Uterus (tissue), 3 donors: ENCODE measurements at regions not wholly inside any gene's neighbourhood (a gene's known extent, or its start where the extent isn't known, plus 50 kb on each side); places are given as distances from the start of the nearest gene placed in this dataset.

ENCODE experiments used
- DNase-seq, 2 donors: peaks; one replicate each; pipeline ENCODE4 v3.0.0-alpha.2; 2019 to 2020
- H3K27ac ChIP-seq, 2 donors: fragments of 200-600 bp; sonication (generic); 1 replicate in 1 of 2; 2 replicates in 1 of 2; pipeline ENCODE4 v1.5.1; 2016 to 2018
- H3K27me3 ChIP-seq, 2 donors: fragments of 200-600 bp; sonication (generic); one replicate each; pipeline ENCODE4 v1.5.1; 2018 to 2019; ENCODE audit warnings: control low read depth in 1 of 2
- H3K36me3 ChIP-seq, 2 donors: fragments of 200-600 bp; sonication (generic); one replicate each; pipeline ENCODE4 v1.5.1; 2019; ENCODE audit warnings: control low read depth in 1 of 2
- H3K4me1 ChIP-seq, 2 donors: fragments of 200-600 bp; sonication (generic); one replicate each; pipeline ENCODE4 v1.5.1; 2018 to 2019; ENCODE audit warnings: control low read depth in 1 of 2
- H3K4me3 ChIP-seq, 2 donors: fragments of 200-600 bp; sonication (generic); 1 replicate in 1 of 2; 2 replicates in 1 of 2; pipeline ENCODE4 v1.5.1; 2018 to 2019; ENCODE audit warnings: mild to moderate bottlenecking in 1 of 2
- H3K9me3 ChIP-seq, 2 donors: fragments of 200-600 bp; sonication (generic); one replicate each; pipeline ENCODE4 v1.5.1; 2019; ENCODE audit warnings: control low read depth in 1 of 2
- CTCF ChIP-seq, 4 experiments: fragments of 200-600 bp in 2 of 4; fragments of 450-650 bp in 2 of 4; sonication (generic) in 2 of 4; IDR thresholded peaks; one replicate each; pipeline ENCODE4 v1.5.1; 2016 to 2019; ENCODE audit warnings: antibody characterized with exemption in 4 of 4, mild to moderate bottlenecking in 2 of 4, moderate library complexity in 1 of 4
- POLR2A ChIP-seq, 2 donors: fragments of 450-650 bp; IDR thresholded peaks; one replicate each; pipeline ENCODE4 v1.6.1; 2016; ENCODE audit warnings: antibody characterized with exemption in 2 of 2, mild to moderate bottlenecking in 1 of 2, moderate library complexity in 1 of 2
- intact Hi-C: fragments of 100-400 bp; cut with DNase I; formaldehyde crosslinking; loops from one replicate; pipeline ENCODE4 v1.15.1; 2023; ENCODE audit warnings: low total_unique reads
- donor health status: DM: yes; HTN: yes; CAD: no.

DNA sequence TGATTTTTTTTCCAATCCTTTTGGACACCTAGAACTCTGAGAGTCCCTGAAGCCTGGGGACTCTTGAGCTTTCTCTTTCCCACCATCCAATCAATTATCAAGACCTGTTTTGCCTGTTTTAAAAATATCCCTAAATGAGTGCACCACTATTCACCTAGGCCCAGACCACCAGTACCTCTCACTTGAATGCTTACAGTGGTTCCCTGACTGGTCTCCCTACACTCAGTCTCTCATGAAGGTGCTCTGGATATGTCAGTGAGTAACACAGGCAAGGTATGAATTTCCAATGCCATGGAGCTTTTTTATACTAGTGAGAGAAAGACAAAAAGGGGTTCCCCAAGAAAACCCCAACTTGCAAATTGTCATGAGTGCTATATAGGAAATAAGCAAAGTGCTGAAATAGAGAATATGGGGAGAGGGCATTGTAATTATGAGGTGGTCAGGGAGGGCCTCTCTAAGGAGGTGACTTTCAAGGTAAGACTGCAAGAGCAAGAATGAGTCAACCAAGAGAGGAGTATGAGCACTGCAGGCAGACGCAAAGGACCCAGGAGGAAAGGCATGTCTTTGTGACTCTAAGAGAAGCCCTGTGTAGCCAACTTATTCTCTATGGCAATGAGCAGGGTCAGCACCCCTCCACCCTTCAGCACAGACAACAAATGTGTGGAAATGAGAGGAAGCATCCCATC lies 85.3 kb upstream of the MBIP start:
- intact Hi-C loops: no loop called here
- no peak for TF ChIP-seq CTCF (IDR thresholded peaks at IDR 0.05)
- TF ChIP-seq POLR2A (IDR thresholded peaks at IDR 0.05): no peak
- H3K36me3 ChIP-seq: no peaks in the 10 kb centered on the region
- no peaks in the 10 kb centered on the region for H3K27me3 ChIP-seq
- no peak for DNase-seq
- no peak overlapping the region for H3K27ac ChIP-seq
- no peaks in the 10 kb centered on the region for H3K9me3 ChIP-seq
- no peak overlapping the region for H3K4me3 ChIP-seq
- no peaks in the 10 kb centered on the region for H3K4me1 ChIP-seq

- Histone ChIP-seq H3K27me3 (no peaks in the 10 kb centered on the region), H3K4me3 (no peak overlapping the region), H3K36me3 (no peaks in the 10 kb centered on the region), H3K4me1 (no peaks in the 10 kb centered on the region), H3K9me3 (no peaks in the 10 kb centered on the region), H3K27ac (no peak overlapping the region)
- TF ChIP-seq POLR2A (IDR thresholded peaks at IDR 0.05) (no peak), CTCF (IDR thresholded peaks at IDR 0.05) (no peak)
- intact Hi-C loops: no loop called here
- DNase-seq: no peak
Observed at GRCh38 chr14:36402867-36403266, 82.4 kb upstream of the MBIP start.

DNA sequence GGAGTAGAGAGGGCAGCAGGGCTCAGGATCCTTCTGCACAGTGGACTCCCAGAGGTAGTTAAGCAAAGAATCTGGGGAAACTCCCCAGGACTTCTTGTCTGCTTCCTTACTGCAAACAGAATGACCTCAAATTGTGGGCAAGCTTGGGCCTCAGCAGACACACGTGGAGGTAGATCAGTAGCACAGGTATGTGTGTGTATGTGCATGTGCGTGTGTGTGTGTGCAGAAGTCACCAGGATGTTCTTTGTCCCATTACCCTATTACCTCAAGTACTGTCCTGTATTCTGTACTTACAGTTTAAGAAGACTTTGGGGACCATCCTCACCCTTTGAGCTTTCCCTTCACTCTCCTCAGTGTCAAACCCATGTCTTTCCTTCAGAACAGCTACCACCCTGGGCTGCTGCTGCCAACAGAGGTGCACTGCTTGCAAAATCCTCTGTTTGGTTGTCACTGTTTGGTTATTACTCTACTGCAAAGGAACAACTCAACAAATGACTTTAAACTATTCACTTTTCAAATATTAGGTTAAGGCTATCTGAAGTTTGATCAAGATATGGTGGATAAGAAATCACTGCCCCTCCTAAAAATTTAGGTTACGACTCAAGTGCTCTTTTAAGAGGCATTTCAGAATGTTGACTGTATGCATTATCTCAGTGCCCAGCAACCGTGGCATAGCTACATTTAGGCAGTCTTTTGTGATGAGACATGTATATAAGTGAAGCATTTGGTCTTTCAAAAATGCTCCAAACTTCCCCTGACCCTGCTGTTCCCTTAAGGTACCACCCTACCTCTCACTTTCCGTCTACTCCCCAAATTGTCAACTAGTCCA lies 78.2 kb upstream of the MBIP start:
- no peak overlapping the region for H3K4me3 ChIP-seq
- no peaks in the 10 kb centered on the region for H3K36me3 ChIP-seq
- no peaks in the 10 kb centered on the region for H3K27me3 ChIP-seq
- no peak overlapping the region for H3K27ac ChIP-seq
- no peak for TF ChIP-seq CTCF (IDR thresholded peaks at IDR 0.05)
- no peak for TF ChIP-seq POLR2A (IDR thresholded peaks at IDR 0.05)
- H3K4me1 ChIP-seq: no peaks in the 10 kb centered on the region
- intact Hi-C loops: no loop called here
- no peak for DNase-seq
- no peaks in the 10 kb centered on the region for H3K9me3 ChIP-seq

DNA sequence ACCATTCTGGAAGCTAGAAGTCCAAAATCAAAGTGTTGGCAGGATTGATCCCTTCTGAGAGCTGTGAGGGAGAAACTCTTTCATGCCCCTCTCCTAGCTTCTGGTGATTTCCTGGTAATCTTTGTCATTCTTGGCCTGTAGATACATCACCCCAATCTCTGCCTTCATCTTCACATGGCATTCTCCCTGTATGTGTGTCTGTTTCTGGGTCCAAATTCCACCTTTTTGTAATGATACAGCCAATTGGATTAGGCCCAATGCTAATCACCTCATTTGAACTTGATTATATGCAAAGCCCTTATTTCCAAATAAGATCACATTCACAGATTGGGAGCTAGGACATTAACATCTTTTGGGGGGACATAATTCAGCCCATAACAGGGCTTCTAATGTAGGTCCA lies 76.9 kb upstream of the MBIP start:
- Histone ChIP-seq H3K27ac (no peak overlapping the region), H3K4me1 (no peaks in the 10 kb centered on the region), H3K36me3 (no peaks in the 10 kb centered on the region), H3K27me3 (no peaks in the 10 kb centered on the region), H3K9me3 (no peaks in the 10 kb centered on the region), H3K4me3 (no peak overlapping the region)
- TF ChIP-seq CTCF (IDR thresholded peaks at IDR 0.05): no peak
- intact Hi-C loops: no loop called here
- no peak for DNase-seq

DNA sequence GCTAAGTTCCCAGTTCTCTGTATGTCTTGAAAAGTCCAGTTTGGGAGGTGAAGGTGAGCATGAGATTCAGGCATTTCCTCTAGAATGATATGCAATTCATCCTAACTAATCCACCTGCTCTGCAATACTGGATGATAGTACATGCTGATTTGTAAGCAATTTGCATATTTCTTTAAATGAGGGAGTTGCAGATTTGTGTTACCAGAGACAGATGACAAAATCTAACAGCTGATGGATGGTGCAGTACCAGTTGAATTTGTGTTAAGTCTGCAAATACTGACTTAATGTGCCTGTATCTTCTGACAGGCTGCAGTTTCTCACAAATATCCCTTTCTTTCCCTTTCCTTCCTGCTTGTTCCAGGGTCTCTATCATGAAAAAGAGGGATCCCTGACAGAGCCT lies 76.4 kb upstream of the MBIP start:
- TF ChIP-seq CTCF (IDR thresholded peaks at IDR 0.05) (no peak), POLR2A (IDR thresholded peaks at IDR 0.05) (no peak)
- no peaks in the 10 kb centered on the region for H3K27me3 ChIP-seq
- no peaks in the 10 kb centered on the region for H3K36me3 ChIP-seq
- H3K4me3 ChIP-seq: no peak overlapping the region
- no peaks in the 10 kb centered on the region for H3K9me3 ChIP-seq
- no peak overlapping the region for H3K27ac ChIP-seq
- intact Hi-C loops: no loop called here
- DNase-seq: no peak
- no peaks in the 10 kb centered on the region for H3K4me1 ChIP-seq
